ENCODE measurements at regions not wholly inside any gene's neighbourhood (a gene's known extent, or its start where the extent isn't known, plus 50 kb on each side); places are given as distances from the start of the nearest gene placed in this dataset.

- Histone ChIP-seq H3K27me3 (replicated peaks; ENCODE audit: control insufficient read depth, insufficient read depth, low read length) (no peaks in the 10 kb centered on the region), H3K4me3 (ENCODE audit: low read depth, low read length) (no peak overlapping the region), H3K36me3 (ENCODE audit: control insufficient read depth, insufficient read depth, low read length) (no peaks in the 10 kb centered on the region), H3K9me3 (no peaks in the 10 kb centered on the region), H3K4me1 (no peaks in the 10 kb centered on the region)
- DNase-seq = no peak
- Mint-ChIP-seq H3K4me1 (ENCODE audit: low read depth, unreplicated experiment) (no peaks in the 10 kb centered on the region), H3K36me3 (ENCODE audit: insufficient read depth, unreplicated experiment) (no peaks in the 10 kb centered on the region), H3K9me3 (ENCODE audit: unreplicated experiment) (no peaks in the 10 kb centered on the region), H3K27me3 (ENCODE audit: insufficient read depth, unreplicated experiment) (peaks cover 2% of the 10 kb centered on the region), H3K27ac (ENCODE audit: unreplicated experiment) (no peak overlapping the region), H3K4me3 (ENCODE audit: unreplicated experiment) (no peak overlapping the region)
- CTCF ChIA-PET = no interaction called here
- BruUV-seq (replicated peaks) = no TSS peak
- intact Hi-C loops (cut with micrococcal nuclease; ENCODE audit: unreplicated experiment) = no loop called here
- no peak for TF ChIP-seq CTCF (IDR thresholded peaks at IDR 0.05; ENCODE audit: insufficient read depth in 1 of 2, low read depth in 1 of 2, low read length in 1 of 2, severe bottlenecking in 1 of 2, unreplicated experiment in 1 of 2)
- POLR2A ChIA-PET = no interaction called here
These were observed 1377.2 kb upstream of the CADM2 start for GRCh38 chr3:83581546-83581945.

- Mint-ChIP-seq H3K4me1 (ENCODE audit: low read depth, unreplicated experiment) (no peaks in the 10 kb centered on the region), H3K9me3 (ENCODE audit: unreplicated experiment) (no peaks in the 10 kb centered on the region), H3K4me3 (ENCODE audit: unreplicated experiment) (no peak overlapping the region), H3K36me3 (ENCODE audit: insufficient read depth, unreplicated experiment) (no peaks in the 10 kb centered on the region), H3K27ac (ENCODE audit: unreplicated experiment) (no peak overlapping the region), H3K27me3 (ENCODE audit: insufficient read depth, unreplicated experiment) (no peaks in the 10 kb centered on the region)
- H3K4me1 ChIP-seq = no peaks in the 10 kb centered on the region
- H3K9me3 ChIP-seq = no peaks in the 10 kb centered on the region
- H3K36me3 ChIP-seq (ENCODE audit: control insufficient read depth, insufficient read depth, low read length) = no peaks in the 10 kb centered on the region
- no peak overlapping the region for H3K4me3 ChIP-seq (ENCODE audit: low read depth, low read length)
- CTCF ChIA-PET = no interaction called here
- intact Hi-C loops (cut with micrococcal nuclease; ENCODE audit: unreplicated experiment) = no loop called here
- BruUV-seq (replicated peaks) = no TSS peak
- H3K27me3 ChIP-seq (replicated peaks; ENCODE audit: control insufficient read depth, insufficient read depth, low read length) = no peaks in the 10 kb centered on the region
- no peak for DNase-seq
- TF ChIP-seq CTCF (IDR thresholded peaks at IDR 0.05; ENCODE audit: insufficient read depth in 1 of 2, low read depth in 1 of 2, low read length in 1 of 2, severe bottlenecking in 1 of 2, unreplicated experiment in 1 of 2) = no peak
- POLR2A ChIA-PET = no interaction called here
These were observed 1357.1 kb upstream of the CADM2 start for GRCh38 chr3:83601704-83602103.

GRCh38 chr3:83622526-83622925, 1336.3 kb upstream of the CADM2 start:
- intact Hi-C loops (cut with micrococcal nuclease; ENCODE audit: unreplicated experiment) = no loop called here
- no TSS peak for BruUV-seq (replicated peaks)
- no peaks in the 10 kb centered on the region for H3K4me1 Mint-ChIP-seq (ENCODE audit: low read depth, unreplicated experiment)
- no peak for DNase-seq
- POLR2A ChIA-PET = no interaction called here
- CTCF ChIA-PET = no interaction called here
- H3K9me3 Mint-ChIP-seq (ENCODE audit: unreplicated experiment) = no peaks in the 10 kb centered on the region
- no peak overlapping the region for H3K4me3 Mint-ChIP-seq (ENCODE audit: unreplicated experiment)
- no peaks in the 10 kb centered on the region for H3K36me3 Mint-ChIP-seq (ENCODE audit: insufficient read depth, unreplicated experiment)
- Histone ChIP-seq H3K27me3 (replicated peaks; ENCODE audit: control insufficient read depth, insufficient read depth, low read length) (no peaks in the 10 kb centered on the region), H3K4me3 (ENCODE audit: low read depth, low read length) (no peak overlapping the region), H3K4me1 (no peaks in the 10 kb centered on the region), H3K36me3 (ENCODE audit: control insufficient read depth, insufficient read depth, low read length) (no peaks in the 10 kb centered on the region), H3K9me3 (no peaks in the 10 kb centered on the region)
- TF ChIP-seq CTCF (IDR thresholded peaks at IDR 0.05; ENCODE audit: insufficient read depth in 1 of 2, low read depth in 1 of 2, low read length in 1 of 2, severe bottlenecking in 1 of 2, unreplicated experiment in 1 of 2) = no peak
- H3K27me3 Mint-ChIP-seq (ENCODE audit: insufficient read depth, unreplicated experiment) = no peaks in the 10 kb centered on the region
- H3K27ac Mint-ChIP-seq (ENCODE audit: unreplicated experiment) = no peak overlapping the region
